ENCODE measurements at regions not wholly inside any gene's neighbourhood (a gene's known extent, or its start where the extent isn't known, plus 50 kb on each side); places are given as distances from the start of the nearest gene placed in this dataset.

DNA sequence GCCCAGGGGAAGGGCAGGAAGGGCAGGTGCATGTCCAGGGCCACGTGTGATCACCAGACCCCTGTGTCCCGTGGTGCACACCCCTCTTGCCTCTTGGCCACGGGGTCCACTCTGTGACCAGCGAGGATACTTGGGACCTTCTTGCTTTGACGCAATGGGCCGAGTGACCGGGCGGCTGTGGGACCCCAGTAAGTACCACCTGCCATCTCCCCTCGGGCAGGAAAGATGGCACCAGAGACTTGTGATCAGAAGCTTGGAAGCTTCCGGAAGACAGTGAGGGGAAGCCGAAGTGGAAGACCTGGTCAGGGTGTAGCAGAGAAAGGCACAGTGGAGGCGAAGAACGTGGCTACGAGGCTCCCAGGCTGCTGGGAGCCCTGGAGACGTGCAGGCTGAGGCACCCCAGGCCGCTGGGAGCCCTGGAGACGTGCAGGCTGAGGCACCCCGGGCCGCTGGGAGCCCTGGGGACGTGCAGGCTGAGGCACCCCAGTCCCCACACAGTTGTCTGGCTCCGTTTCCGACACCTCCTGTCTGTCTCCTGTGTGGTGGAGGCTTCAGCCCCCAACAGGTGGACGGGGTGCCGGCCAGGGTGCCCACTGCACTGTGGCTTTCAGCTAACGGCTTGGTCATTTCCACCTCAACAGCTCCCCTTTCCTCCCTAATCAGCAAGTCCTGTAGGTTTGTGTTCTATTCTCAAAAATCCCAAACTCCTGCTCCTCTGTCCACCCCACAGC is 663.5 kb downstream of the BRD1 start:
- DNase-seq = no peak

DNA sequence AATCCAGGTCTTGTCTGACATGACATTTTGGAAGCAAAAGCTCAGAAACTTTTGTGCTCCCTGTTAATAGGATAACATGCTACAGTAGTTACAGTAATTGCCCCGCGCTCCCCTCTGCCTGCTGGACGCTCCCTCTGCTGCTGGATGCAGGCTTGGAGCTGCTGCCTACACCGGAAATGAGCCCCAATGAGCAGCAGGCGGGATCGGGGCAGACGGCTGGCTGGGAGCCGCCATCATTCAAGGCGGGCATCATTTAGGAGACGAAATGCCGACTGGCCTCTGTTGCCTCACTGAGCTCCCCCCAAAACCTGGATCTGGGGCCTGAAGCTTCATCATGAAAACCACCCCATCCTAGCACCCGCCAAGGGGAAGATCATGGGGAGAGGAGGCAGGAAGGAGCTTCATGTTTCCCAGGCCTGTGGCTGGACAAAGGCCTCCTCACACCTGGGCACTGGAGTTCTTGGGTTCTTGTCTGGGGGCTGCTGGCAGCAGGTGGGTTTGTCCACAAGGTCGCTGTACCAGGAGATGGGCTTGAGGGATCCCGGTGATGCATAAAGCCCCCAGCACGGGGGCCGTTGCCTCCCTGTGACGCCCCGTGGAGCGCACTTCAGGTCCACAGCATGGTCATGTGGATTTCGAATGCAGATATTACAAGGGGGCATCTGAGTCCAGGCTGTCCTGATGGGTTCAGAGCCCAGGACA is 664.3 kb downstream of the BRD1 start:
- no peaks in the 10 kb centered on the region for H3K9me3 ChIP-seq
- peaks cover 0 to 37% (median 21%) of the 10 kb centered on the region in 3 donors for H3K27me3 ChIP-seq
- no peak overlapping the region for H3K27ac ChIP-seq
- intact Hi-C loops (cut with DNase I) = no loop called here
- no peak for DNase-seq
- H3K36me3 ChIP-seq = no peaks in the 10 kb centered on the region
- no peak overlapping the region for H3K4me3 ChIP-seq
- no peaks in the 10 kb centered on the region for H3K4me1 ChIP-seq
- TF ChIP-seq EP300 (IDR thresholded peaks at IDR 0.05) (no peak), POLR2A (IDR thresholded peaks at IDR 0.05) (no peak), POLR2AphosphoS5 (IDR thresholded peaks at IDR 0.05) (no peak)
- TF ChIP-seq, protein P1, sequence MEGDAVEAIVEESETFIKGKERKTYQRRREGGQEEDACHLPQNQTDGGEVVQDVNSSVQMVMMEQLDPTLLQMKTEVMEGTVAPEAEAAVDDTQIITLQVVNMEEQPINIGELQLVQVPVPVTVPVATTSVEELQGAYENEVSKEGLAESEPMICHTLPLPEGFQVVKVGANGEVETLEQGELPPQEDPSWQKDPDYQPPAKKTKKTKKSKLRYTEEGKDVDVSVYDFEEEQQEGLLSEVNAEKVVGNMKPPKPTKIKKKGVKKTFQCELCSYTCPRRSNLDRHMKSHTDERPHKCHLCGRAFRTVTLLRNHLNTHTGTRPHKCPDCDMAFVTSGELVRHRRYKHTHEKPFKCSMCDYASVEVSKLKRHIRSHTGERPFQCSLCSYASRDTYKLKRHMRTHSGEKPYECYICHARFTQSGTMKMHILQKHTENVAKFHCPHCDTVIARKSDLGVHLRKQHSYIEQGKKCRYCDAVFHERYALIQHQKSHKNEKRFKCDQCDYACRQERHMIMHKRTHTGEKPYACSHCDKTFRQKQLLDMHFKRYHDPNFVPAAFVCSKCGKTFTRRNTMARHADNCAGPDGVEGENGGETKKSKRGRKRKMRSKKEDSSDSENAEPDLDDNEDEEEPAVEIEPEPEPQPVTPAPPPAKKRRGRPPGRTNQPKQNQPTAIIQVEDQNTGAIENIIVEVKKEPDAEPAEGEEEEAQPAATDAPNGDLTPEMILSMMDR (IDR thresholded peaks at IDR 0.05) = no peak
- 76 to 88% methylated on average over 20 of the region's 20 CpGs for WGBS, 2 donors

More for the DNA sequence above, 663.5 kb downstream of the BRD1 start:
- Histone ChIP-seq H3K4me1 (no peaks in the 10 kb centered on the region), H3K9me3 (no peaks in the 10 kb centered on the region), H3K4me3 (no peak overlapping the region), H3K36me3 (no peaks in the 10 kb centered on the region), H3K27me3 (peaks cover 0 to 29% (median 21%) of the 10 kb centered on the region in 3 donors), H3K27ac (no peak overlapping the region)
- intact Hi-C loops (cut with DNase I) = no loop called here
- 60 to 81% methylated on average over 25 of the region's 25 CpGs for WGBS, 2 donors
- TF ChIP-seq, protein P1 (IDR thresholded peaks at IDR 0.05) = no peak
- TF ChIP-seq EP300 (IDR thresholded peaks at IDR 0.05) = no peak
- TF ChIP-seq POLR2A (IDR thresholded peaks at IDR 0.05) = no peak
- TF ChIP-seq POLR2AphosphoS5 (IDR thresholded peaks at IDR 0.05) = no peak

DNA sequence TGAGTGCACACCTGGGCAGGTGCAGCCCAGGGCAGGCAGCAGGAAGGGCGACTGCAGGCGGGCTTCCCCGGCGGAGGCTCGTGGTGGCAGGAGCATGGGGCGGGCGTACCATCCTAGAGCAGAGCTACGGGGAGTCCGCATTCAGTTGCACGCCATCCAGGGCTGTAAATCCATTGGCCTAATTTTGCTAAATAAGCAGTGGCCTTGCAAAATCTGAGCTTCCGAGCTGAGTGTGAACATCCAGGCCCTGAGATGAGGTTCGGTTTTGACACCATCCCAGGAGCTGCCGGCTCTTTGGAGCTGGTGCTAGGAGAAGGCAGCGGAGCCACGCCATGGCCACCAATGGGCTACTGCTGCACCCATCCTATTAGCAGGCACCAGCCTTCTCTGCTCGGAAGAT is 664.8 kb downstream of the BRD1 start:
- TF ChIP-seq, protein P1 (IDR thresholded peaks at IDR 0.05) = no peak
- Histone ChIP-seq H3K27me3 (peaks cover 0 to 42% (median 21%) of the 10 kb centered on the region in 3 donors), H3K36me3 (no peaks in the 10 kb centered on the region), H3K27ac (no peak overlapping the region), H3K4me3 (no peak overlapping the region), H3K9me3 (no peaks in the 10 kb centered on the region), H3K4me1 (no peaks in the 10 kb centered on the region)
- intact Hi-C loops (cut with DNase I) = no loop called here
- 85 to 89% methylated on average over 16 of the region's 16 CpGs for WGBS, 2 donors
- DNase-seq = no peak

DNA sequence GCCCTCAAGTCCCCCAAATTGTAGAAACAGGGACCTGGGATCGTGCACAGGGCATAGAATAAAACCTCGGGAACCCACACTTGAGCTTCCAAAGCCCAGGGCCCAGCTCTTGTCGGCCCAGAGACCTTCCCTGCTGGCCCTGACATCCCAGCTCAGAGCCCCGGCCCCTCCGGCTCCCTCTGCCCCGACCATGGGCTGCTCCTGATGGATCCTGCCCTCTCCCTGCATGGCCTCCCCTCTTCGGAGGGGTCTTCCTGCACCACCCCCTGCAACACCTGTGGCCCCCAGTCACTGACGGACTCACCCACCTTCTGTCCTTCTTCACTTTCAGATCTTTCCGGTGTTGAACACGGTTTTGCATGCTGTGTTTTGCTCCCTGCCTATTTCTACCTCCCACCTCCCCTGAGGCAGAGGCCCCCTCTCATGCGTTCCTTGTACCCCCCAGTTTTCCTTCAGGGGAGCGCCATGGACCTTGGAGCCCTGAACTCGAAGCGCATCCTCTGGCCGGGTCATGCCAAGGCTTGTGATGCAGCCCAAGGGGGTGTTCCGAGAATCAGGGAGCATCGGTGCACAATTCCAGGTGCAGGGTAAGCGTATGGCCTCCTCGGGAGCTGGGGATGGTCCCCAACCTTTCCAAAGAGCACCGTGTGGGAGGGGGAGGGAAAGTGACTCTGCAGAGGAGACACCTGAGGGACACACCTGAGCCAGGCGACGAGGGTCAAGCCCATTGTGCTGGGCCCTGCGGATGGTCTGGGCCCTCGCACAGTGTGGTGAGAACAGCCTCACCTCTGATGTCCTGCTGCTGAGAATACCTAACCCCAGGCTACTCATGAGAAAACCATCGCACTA is 666.4 kb downstream of the BRD1 start:
- intact Hi-C loops (cut with DNase I) = no loop called here
- no peak overlapping the region for H3K27ac ChIP-seq
- DNase-seq = no peak
- no peaks in the 10 kb centered on the region for H3K36me3 ChIP-seq
- TF ChIP-seq POLR2AphosphoS5 (IDR thresholded peaks at IDR 0.05) = no peak
- no peak for TF ChIP-seq POLR2A (IDR thresholded peaks at IDR 0.05)
- peaks cover 0 to 48% (median 21%) of the 10 kb centered on the region in 3 donors for H3K27me3 ChIP-seq
- H3K9me3 ChIP-seq = no peaks in the 10 kb centered on the region
- no peak overlapping the region for H3K4me3 ChIP-seq
- 84 to 90% methylated on average over 25 of the region's 25 CpGs for WGBS, 2 donors
- H3K4me1 ChIP-seq = no peaks in the 10 kb centered on the region
